KG1 (cell line): ENCODE measurements at regions not wholly inside any gene's neighbourhood (a gene's known extent, or its start where the extent isn't known, plus 50 kb on each side); places are given as distances from the start of the nearest gene placed in this dataset.

ENCODE experiments used
- DNase-seq: peaks from one replicate; lab custom pipeline; 2025; lab: John Stamatoyannopoulos, UW

GRCh38 chr4:18247189-18247588 is 225.6 kb upstream of the LCORL start:
- DNase-seq = no peak

- no peak for DNase-seq
These were observed 221.6 kb upstream of the LCORL start for GRCh38 chr4:18242919-18243693.

DNA sequence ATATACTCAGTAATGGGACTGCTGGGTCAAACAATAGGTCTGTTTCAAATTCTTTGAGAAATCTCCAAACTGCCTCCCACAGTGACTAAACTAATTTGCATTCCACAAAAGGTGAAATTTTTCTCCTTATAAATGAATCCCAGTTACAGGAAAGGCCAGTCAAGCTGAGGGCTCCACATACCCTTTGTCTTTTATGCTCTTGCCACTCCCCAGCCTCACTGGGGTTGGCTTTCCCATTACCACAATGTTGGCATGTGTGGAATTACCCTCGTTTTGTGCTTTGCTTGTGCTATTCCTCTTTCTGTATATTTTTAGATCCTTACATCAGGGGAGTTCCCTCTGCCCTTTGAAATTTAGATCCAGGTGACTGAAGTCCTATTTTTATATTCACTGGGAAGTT is 220.2 kb upstream of the LCORL start:
- DNase-seq = no peak

- no peak for DNase-seq
These were observed 212.6 kb upstream of the LCORL start for GRCh38 chr4:18234108-18234507.

DNA sequence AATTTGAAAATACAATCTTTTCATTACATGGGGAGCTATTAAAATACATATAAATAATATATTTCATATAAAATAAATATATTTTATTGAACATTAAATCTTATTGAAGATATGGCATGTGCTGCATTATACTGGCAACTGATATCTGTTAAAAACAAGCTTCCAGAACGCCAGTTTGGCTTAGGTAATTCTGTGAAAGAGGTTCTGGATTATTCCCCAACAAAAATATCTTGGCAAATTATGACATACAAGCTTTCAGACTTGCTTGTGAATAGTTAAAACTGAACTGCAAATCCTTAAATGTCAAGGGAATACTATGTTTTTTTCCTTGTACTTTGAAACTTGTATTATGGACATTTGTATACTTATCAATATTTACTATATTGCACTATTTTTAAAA is 210.2 kb upstream of the LCORL start:
- no peak for DNase-seq

DNA sequence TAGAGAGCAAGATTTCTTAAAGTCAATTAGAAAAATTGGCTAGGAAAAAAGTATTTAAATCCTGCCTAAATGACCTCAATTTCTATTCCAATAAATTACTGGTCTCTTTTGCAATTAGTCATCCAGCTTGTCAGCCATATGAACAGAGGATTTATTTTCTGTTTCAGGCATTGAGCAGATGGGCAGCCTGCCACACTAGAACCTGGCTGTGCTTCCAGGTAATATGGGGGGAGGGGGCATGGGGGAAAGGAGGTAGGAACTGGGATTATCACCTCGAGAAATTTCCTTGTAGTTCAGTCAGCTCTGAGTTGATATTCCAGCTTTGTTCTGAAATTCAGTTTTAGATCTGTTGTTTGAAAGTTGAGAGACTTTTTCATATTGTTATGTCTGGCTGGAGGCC is 206.3 kb upstream of the LCORL start:
- DNase-seq = no peak

GRCh38 chr4:18214411-18215055 is 193.0 kb upstream of the LCORL start:
- DNase-seq = no peak

- DNase-seq = no peak
These were observed 192.1 kb upstream of the LCORL start for GRCh38 chr4:18213576-18214198.

- DNase-seq = no peak
These were observed 187.9 kb upstream of the LCORL start for GRCh38 chr4:18209448-18209847.

GRCh38 chr4:18203966-18204365 is 182.4 kb upstream of the LCORL start:
- no peak for DNase-seq

GRCh38 chr4:18202486-18202885 is 180.9 kb upstream of the LCORL start:
- DNase-seq = no peak

DNA sequence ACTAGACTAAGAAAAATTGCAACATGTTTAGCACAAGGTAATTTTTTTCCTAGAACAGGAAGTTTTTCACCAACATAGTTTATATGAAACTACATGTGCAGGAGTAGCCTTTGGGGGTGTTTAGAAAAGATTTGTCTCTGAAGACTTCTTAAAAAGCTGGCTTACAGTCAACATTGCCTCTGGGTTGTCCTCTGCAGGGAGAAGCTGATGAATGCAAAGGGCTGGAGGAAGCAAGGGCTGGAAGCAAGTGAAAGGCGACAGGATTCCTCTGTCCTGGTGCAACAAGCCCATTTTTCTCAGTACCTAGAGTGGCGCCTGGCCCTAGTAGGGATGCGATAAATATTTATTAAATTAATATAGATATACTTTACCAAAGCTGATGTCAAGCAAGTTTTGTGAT is 180.3 kb upstream of the LCORL start:
- DNase-seq = no peak

DNA sequence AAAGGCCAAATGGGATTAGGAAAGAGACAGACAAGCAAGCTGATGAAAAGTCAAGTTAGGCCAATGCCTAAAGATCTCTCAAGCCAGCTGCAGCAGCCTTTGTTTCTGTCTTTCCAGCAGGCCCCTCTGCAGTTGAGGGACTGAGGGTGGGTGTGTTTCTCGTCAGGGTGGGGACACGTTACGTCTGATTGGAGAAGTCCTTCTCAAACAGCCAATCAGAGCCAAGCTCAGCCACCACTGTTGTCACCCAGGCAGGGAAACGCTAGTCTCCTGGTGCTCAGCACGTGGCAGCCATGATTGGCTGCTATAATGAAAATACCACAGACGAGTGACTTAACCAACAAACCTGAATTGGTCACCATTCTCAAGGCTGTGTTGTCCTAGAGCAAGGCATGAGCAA is 177.1 kb upstream of the LCORL start:
- DNase-seq = no peak

DNA sequence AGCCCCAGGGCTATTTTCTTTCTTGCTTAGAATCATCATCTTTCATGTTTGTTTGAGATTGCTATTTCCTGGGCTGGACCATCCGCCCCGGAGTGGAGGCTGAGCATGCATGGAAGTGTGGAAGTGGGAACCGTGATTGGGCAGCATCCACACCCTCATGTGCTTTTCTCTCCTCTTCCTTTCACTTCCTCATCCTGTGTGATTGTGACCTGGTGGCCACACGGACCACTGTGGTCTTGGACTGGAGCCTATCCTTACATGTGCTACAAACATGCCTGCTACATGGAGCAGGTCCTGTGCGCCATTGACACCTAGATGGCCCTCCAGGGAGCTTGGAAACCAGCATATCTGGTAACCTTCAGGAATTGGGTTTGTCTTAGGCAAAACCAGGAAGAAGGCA is 175.9 kb upstream of the LCORL start:
- no peak for DNase-seq

GRCh38 chr4:18194278-18194677 is 172.7 kb upstream of the LCORL start:
- DNase-seq = no peak

- DNase-seq = no peak
These were observed 171.3 kb upstream of the LCORL start for GRCh38 chr4:18192901-18193300.

DNA sequence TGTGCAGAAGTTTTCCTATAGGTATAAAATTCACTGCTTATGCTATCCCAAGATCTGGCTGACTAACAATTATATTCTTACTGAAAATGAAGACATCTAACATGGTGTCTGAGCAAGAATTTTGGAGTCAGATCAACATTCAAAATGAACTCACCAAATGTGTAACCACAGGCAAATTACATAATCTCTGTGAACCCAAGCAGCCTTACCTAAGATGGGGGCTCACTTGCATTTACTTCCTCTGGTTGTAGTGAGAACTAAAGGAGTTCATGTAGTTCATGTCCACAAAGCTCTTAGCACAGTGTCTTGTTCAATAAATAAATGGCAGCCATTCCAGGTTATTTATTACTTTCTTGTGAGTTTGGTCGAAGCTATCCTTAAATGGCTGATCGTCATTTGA is 163.9 kb upstream of the LCORL start:
- no peak for DNase-seq

DNA sequence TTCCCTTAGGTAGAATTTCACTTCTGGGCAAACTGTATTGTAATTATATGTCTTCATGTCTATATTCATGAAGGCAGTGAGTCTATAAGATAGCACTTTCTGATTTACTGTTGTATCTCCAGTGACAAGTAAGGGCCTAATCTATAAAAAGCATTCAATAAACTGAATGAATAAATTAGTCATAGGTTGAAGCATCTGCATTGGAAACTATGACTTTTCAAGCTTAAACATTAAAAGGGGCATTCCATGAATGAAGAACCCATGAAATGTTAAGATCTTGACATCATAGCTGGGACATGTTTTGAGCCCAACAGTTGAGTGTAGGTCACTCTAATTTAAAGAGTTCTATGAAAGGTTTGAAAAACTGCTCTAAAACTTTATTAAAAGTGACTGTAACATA is 159.3 kb upstream of the LCORL start:
- DNase-seq = no peak

- no peak for DNase-seq
These were observed 158.6 kb upstream of the LCORL start for GRCh38 chr4:18180122-18180521.

DNA sequence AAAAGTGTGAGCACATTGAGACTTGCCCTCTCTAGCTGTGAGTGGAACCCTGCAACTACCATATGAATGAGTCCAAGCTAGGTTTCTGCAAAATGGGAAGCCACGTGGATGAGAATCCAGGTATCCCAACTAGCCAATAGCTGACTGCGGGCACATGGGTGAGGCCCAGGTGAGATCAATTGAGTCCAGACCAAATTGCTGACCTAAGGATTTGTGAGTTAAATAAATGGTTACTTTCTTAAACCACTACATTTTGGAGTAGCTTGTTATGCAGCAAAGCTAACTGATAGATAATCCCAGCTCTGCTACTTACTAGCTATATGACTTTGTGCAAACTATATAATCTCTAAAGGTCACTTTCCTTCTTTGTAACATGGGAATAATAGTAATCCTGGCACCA is 150.3 kb upstream of the LCORL start:
- DNase-seq = no peak

DNA sequence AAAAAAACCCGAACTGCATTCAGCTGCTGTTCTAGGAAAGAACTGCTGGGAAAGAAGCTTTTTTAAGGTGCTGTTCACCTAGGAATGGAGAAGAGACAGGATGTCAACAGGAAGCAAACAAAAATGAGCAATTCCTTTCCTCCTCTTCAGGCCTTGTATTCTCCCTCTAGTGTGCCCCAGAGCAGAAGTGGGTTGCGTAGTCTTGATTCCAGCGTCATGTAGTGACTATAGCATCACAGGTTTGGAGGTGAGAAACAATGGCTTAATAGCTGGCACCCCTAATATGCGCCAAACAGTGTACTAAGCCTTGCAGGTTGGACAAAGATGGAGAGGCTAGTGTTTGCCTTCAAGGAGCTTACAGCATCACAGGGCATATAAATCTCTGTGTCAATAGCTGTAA is 146.3 kb upstream of the LCORL start:
- DNase-seq = no peak

DNA sequence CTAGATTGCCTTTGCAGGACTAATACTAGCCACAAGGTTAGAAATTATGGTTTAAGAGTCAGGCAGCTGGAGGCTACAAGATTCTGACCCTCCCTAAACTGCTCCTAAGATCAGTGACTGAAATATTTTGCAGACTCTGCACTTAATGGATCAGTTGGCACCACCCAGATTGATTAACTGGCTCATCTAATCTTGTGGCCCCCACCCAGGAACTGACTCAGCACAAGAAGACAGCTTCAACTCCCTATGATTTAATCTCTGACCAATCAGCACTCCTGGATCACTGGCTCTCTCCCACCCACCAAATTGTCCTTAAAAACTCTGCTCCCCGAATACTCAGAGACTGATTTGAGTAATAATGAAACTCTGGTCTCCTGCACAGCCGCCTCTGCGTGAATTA is 145.4 kb upstream of the LCORL start:
- no peak for DNase-seq

GRCh38 chr4:18162453-18162852 is 140.9 kb upstream of the LCORL start:
- DNase-seq = no peak
